GM12878 (cell line): ENCODE measurements at regions not wholly inside any gene's neighbourhood (a gene's known extent, or its start where the extent isn't known, plus 50 kb on each side); places are given as distances from the start of the nearest gene placed in this dataset.

Experiments used
- ATAC-seq: fragments of 200-7000 bp; cut with Tn5 transposase; 3 replicates; pipeline ENCODE4 v1.9.1; 2020; ENCODE audit warnings: mild to moderate bottlenecking, moderate library complexity
- BruUV-seq: library from RNA; stranded (reverse); fragments of 400-500 nt; replicated peaks from 2 replicates; lab custom pipeline; 2021; lab: Mats Ljungman, UMichigan
- CTCF ChIA-PET: fragments of 300-600 bp; sonication (Branson Sonifier 250); formaldehyde crosslinking; extraction: SDS; loops from one replicate; lab custom pipeline; 2021; ENCODE audit warnings: inconsistent platforms; lab: Yijun Ruan, JAX
- POLR2A ChIA-PET: fragments of 350-600 bp; formaldehyde crosslinking; extraction: SDS; loops from one replicate; lab custom pipeline; 2021; ENCODE audit warnings: inconsistent platforms; lab: Charles Lee
- RAD21 ChIA-PET: fragments of 300-600 bp; sonication (Branson Sonifier 250); formaldehyde crosslinking; loops from one replicate; lab custom pipeline; 2023; ENCODE audit warnings: antibody characterized with exemption; ENCODE audit not compliant: unreplicated experiment; lab: Charles Lee
- SMC1A ChIA-PET: fragments of 300-600 bp; sonication (Branson Sonifier 250); formaldehyde crosslinking; loops from one replicate; lab custom pipeline; 2023; ENCODE audit not compliant: unreplicated experiment, uncharacterized antibody; lab: Charles Lee
- DNase-seq: peaks from one replicate; pipeline ENCODE4 v3.0.0-alpha.2; 2011; ENCODE audit warnings: low read depth, low spot score
- FAIRE-seq: peaks from 3 replicates; lab custom pipeline; 2011; peaks lifted over from hg19 to GRCh38; lab: Jason Lieb, UNC
- H2AFZ ChIP-seq: 2 replicates; pipeline ENCODE4 v1.6.0; 2011; ENCODE audit warnings: low read depth, low read length, control low read depth; ENCODE audit not compliant: control insufficient read depth
- H3K27ac ChIP-seq: 2 replicates; pipeline ENCODE4 v1.5.1; 2011; ENCODE audit warnings: control low read depth; ENCODE audit not compliant: control insufficient read depth, insufficient read depth
- H3K27me3 ChIP-seq, 2 experiments: replicated peaks in 1 of 2; 2 replicates each; pipeline versions ENCODE4 v1.6.0 to v1.6.1; 2011; ENCODE audit warnings: low read length in 1 of 2; ENCODE audit not compliant: control insufficient read depth in 2 of 2, insufficient read depth in 2 of 2
- H3K36me3 ChIP-seq, 2 experiments: 2 replicates each; pipeline ENCODE4 v1.5.1; 2011; ENCODE audit warnings: low read length in 1 of 2; ENCODE audit not compliant: control insufficient read depth in 2 of 2, insufficient read depth in 2 of 2
- H3K4me1 ChIP-seq: 2 replicates; pipeline ENCODE4 v1.6.1; 2011; ENCODE audit warnings: mild to moderate bottlenecking, low read length, moderate library complexity, mixed read lengths; ENCODE audit not compliant: control insufficient read depth, insufficient read depth
- H3K4me2 ChIP-seq: 2 replicates; pipeline ENCODE4 v1.6.0; 2011; ENCODE audit warnings: control low read depth; ENCODE audit not compliant: control insufficient read depth, insufficient read depth
- H3K4me3 ChIP-seq: fragments of 200-600 bp; sonication (generic); 2 replicates; pipeline ENCODE4 v1.5.1; 2016
- H3K79me2 ChIP-seq: 2 replicates; pipeline ENCODE4 v1.6.0; 2011; ENCODE audit warnings: low read length; ENCODE audit not compliant: control insufficient read depth, insufficient read depth
- H3K9ac ChIP-seq: 2 replicates; pipeline ENCODE4 v1.8.0; 2011; ENCODE audit warnings: low read length, control low read depth, mixed read lengths; ENCODE audit not compliant: control insufficient read depth, insufficient read depth
- H3K9me3 ChIP-seq: replicated peaks from 3 replicates; pipeline ENCODE4 v1.5.1; 2011; ENCODE audit warnings: mild to moderate bottlenecking, low read length; ENCODE audit not compliant: control insufficient read depth, insufficient read depth
- H4K20me1 ChIP-seq: 2 replicates; pipeline ENCODE4 v1.6.0; 2011; ENCODE audit not compliant: control insufficient read depth, insufficient read depth
- CEBPB ChIP-seq, 2 experiments: fragments of 150-350 bp in 1 of 2; IDR thresholded peaks; 2 replicates each; pipeline ENCODE4 v1.6.1; 2012 to 2014; ENCODE audit warnings: low read depth in 2 of 2, low read length in 2 of 2, borderline replicate concordance in 1 of 2, inconsistent platforms in 1 of 2
- CHD4 ChIP-seq: fragments of 200-600 bp; sonication (generic); IDR thresholded peaks from 2 replicates; pipeline ENCODE4 v1.6.1; 2016; ENCODE audit warnings: mild to moderate bottlenecking
- EP300 ChIP-seq, 2 experiments: fragments of 150-350 bp in 1 of 2; IDR thresholded peaks; 2 replicates each; pipeline ENCODE4 v1.6.1; 2011 to 2012; ENCODE audit warnings: low read depth in 2 of 2, low read length in 2 of 2, borderline replicate concordance in 1 of 2, improper control_type of control experiment in 1 of 2, inconsistent platforms in 1 of 2; ENCODE audit not compliant: control insufficient read depth in 1 of 2
- ESRRA ChIP-seq: IDR thresholded peaks from 2 replicates; pipeline ENCODE4 v1.6.1; 2012; ENCODE audit warnings: mild to moderate bottlenecking, low read length, improper control_type of control experiment
- EZH2 ChIP-seq: IDR thresholded peaks from 2 replicates; pipeline ENCODE4 v1.6.1; 2012; ENCODE audit warnings: low read depth, mild to moderate bottlenecking, control low read depth, inconsistent platforms, low read length, borderline replicate concordance; ENCODE audit not compliant: control insufficient read depth
- FOXK2 ChIP-seq: fragments of 450-650 bp; IDR thresholded peaks from 2 replicates; pipeline ENCODE4 v1.6.1; 2017; ENCODE audit warnings: mild to moderate bottlenecking, moderate library complexity
- KLF5 ChIP-seq: fragments of 450-650 bp; IDR thresholded peaks from 2 replicates; pipeline ENCODE4 v1.6.1; 2014; ENCODE audit warnings: mild to moderate bottlenecking; ENCODE audit not compliant: partially characterized antibody
- MXI1 ChIP-seq: fragments of 150-350 bp; IDR thresholded peaks from 2 replicates; pipeline ENCODE4 v1.6.1; 2011; ENCODE audit warnings: low read depth, mild to moderate bottlenecking, inconsistent platforms, low read length, improper control_type of control experiment
- NFIC ChIP-seq: IDR thresholded peaks from 2 replicates; pipeline ENCODE4 v1.6.1; 2012; ENCODE audit warnings: low read depth, mild to moderate bottlenecking, inconsistent platforms, low read length, moderate library complexity
- NFYB ChIP-seq: IDR thresholded peaks from 2 replicates; pipeline ENCODE4 v1.6.1; 2011; ENCODE audit warnings: low read depth, mild to moderate bottlenecking, low read length, improper control_type of control experiment, moderate library complexity; ENCODE audit not compliant: insufficient read depth
- NR2C2 ChIP-seq: IDR thresholded peaks from 2 replicates; pipeline ENCODE4 v1.6.1; 2011; ENCODE audit warnings: borderline replicate concordance, low read depth; ENCODE audit not compliant: control insufficient read depth, insufficient read length
- RB1 ChIP-seq: fragments of 450-650 bp; formaldehyde crosslinking; IDR thresholded peaks from 2 replicates; pipeline ENCODE4 v1.6.1; 2017; ENCODE audit warnings: mild to moderate bottlenecking, borderline replicate concordance
- RELA ChIP-seq: fragments of 450-650 bp; IDR thresholded peaks from 2 replicates; pipeline ENCODE4 v1.8.0; 2014; ENCODE audit warnings: borderline replicate concordance; ENCODE audit not compliant: partially characterized antibody
- SMAD5 ChIP-seq: IDR thresholded peaks from 2 replicates; pipeline ENCODE4 v1.6.1; 2016; ENCODE audit warnings: antibody characterized with exemption, low read depth
- SREBF1 ChIP-seq: IDR thresholded peaks from 2 replicates; pipeline ENCODE4 v1.6.1; 2012; ENCODE audit warnings: mild to moderate bottlenecking, low read length
- TCF12 ChIP-seq: IDR thresholded peaks from 2 replicates; pipeline ENCODE4 v1.6.1; 2011; ENCODE audit warnings: low read depth, mild to moderate bottlenecking, low read length
- ZBTB11 ChIP-seq: fragments of 450-650 bp; formaldehyde crosslinking; IDR thresholded peaks from 2 replicates; pipeline ENCODE4 v1.5.0; 2022; ENCODE audit warnings: mild to moderate bottlenecking, missing genetic modification characterization
- ZNF384 ChIP-seq: IDR thresholded peaks from 2 replicates; pipeline ENCODE4 v1.6.1; 2012; ENCODE audit warnings: low read depth, mild to moderate bottlenecking, low read length, improper control_type of control experiment, borderline replicate concordance
- WGBS: methylation state at CpG from one replicate; pipeline ENCODE4 v1.1.6; 2016; ENCODE audit warnings: low lambda C conversion rate; ENCODE audit not compliant: insufficient replicate concordance, insufficient coverage; ENCODE audit errors: missing lambda C conversion rate; 5-methylcytosine and 5-hydroxymethylcytosine counted together
- in situ Hi-C: fragments of 300-500 bp; cut with MboI; formaldehyde crosslinking; loops from 9 replicates; pipeline ENCODE4 v1.14.3; 2018; ENCODE audit warnings: mixed read lengths
- intact Hi-C: fragments of 100-400 bp; cut with micrococcal nuclease; formaldehyde crosslinking; loops from one replicate; pipeline ENCODE4 v1.14.2; 2022; ENCODE audit not compliant: unreplicated experiment
- TF ChIP-seq, protein P1 (sequence below): fragments of 450-650 bp; IDR thresholded peaks from 2 replicates; pipeline ENCODE4 v1.6.1; 2017; ENCODE audit warnings: borderline replicate concordance

- no TSS peak for BruUV-seq
- TF ChIP-seq CHD4, result no peak
- TF ChIP-seq FOXK2, result no peak
- no peak for TF ChIP-seq SREBF1
- TF ChIP-seq MXI1, result no peak
- no peak for TF ChIP-seq TCF12
- TF ChIP-seq ESRRA, result no peak
- no peak for TF ChIP-seq ZNF384
- no peak for TF ChIP-seq EZH2
- TF ChIP-seq NR2C2, result no peak
- TF ChIP-seq RELA, result no peak
- TF ChIP-seq, protein P1, sequence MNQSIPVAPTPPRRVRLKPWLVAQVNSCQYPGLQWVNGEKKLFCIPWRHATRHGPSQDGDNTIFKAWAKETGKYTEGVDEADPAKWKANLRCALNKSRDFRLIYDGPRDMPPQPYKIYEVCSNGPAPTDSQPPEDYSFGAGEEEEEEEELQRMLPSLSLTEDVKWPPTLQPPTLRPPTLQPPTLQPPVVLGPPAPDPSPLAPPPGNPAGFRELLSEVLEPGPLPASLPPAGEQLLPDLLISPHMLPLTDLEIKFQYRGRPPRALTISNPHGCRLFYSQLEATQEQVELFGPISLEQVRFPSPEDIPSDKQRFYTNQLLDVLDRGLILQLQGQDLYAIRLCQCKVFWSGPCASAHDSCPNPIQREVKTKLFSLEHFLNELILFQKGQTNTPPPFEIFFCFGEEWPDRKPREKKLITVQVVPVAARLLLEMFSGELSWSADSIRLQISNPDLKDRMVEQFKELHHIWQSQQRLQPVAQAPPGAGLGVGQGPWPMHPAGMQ, result no peak
- no peak for TF ChIP-seq NFYB
- TF ChIP-seq EP300 (IDR thresholded peaks at IDR 0.05; ENCODE audit: borderline replicate concordance in 1 of 2, control insufficient read depth in 1 of 2, low read depth in 2 of 2, low read length in 2 of 2), result no peak
- no peak for TF ChIP-seq NFIC
- TF ChIP-seq KLF5, result no peak
- TF ChIP-seq CEBPB (IDR thresholded peaks at IDR 0.05; ENCODE audit: borderline replicate concordance in 1 of 2, low read depth in 2 of 2, low read length in 2 of 2), result no peak
- no peak for TF ChIP-seq RB1
- no peak for TF ChIP-seq ZBTB11 (CRISPR knock-in tag)
- no peak for TF ChIP-seq SMAD5
Measured at GRCh38 chr21:28464988-28465387, 527.7 kb downstream of the LTN1 start.

More at GRCh38 chr21:28464988-28465387, 527.7 kb downstream of the LTN1 start:
- ChIA-PET SMC1A (no interaction called here), CTCF (no interaction called here), POLR2A (no interaction called here), RAD21 (no interaction called here)
- in situ Hi-C loops, result no loop called here
- DNase-seq (no peak), FAIRE-seq (no peak), ATAC-seq (no peak)
- Histone ChIP-seq H3K4me2 (no peak overlapping the region), H3K79me2 (no peaks in the 10 kb centered on the region), H4K20me1 (no peaks in the 10 kb centered on the region), H3K4me3 (no peak overlapping the region), H3K27me3 (no peaks in the 10 kb centered on the region), H3K27ac (no peak overlapping the region), H3K9ac (no peak overlapping the region), H2AFZ (no peak overlapping the region), H3K36me3 (no peaks in the 10 kb centered on the region), H3K4me1 (no peaks in the 10 kb centered on the region), H3K9me3 (no peaks in the 10 kb centered on the region)
- 55% methylated on average over 5 of the region's 5 CpGs for WGBS
- intact Hi-C loops, result no loop called here
